Activated T-helper 17 cell treated with anti-CD3 and anti-CD28 coated beads, Interleukin-2, amount 50 U/mL, for 72 hours (primary cell): ENCODE measurements at regions not wholly inside any gene's neighbourhood (a gene's known extent, or its start where the extent isn't known, plus 50 kb on each side); places are given as distances from the start of the nearest gene placed in this dataset.

ENCODE experiments used
- ATAC-seq: fragments of 150-1000 bp; cut with Tn5 transposase; replicated peaks from 2 replicates; pipeline ENCODE4 v1.10.0; 2021; ENCODE audit warnings: mild to moderate bottlenecking, moderate library complexity
- H3K27ac Mint-ChIP-seq: one replicate; pipeline ENCODE4 v1.8.0; 2022; ENCODE audit warnings: mixed read lengths
- H3K27me3 Mint-ChIP-seq: one replicate; pipeline ENCODE4 v1.8.0; 2022; ENCODE audit warnings: mixed read lengths
- H3K36me3 Mint-ChIP-seq: one replicate; pipeline ENCODE4 v1.8.0; 2022; ENCODE audit warnings: low read depth, mild to moderate bottlenecking, mixed read lengths
- H3K4me1 Mint-ChIP-seq: one replicate; pipeline ENCODE4 v1.8.0; 2022; ENCODE audit warnings: mixed read lengths
- H3K4me3 Mint-ChIP-seq: one replicate; pipeline ENCODE4 v1.8.0; 2022; ENCODE audit warnings: mild to moderate bottlenecking, mixed read lengths
- H3K9me3 Mint-ChIP-seq: one replicate; pipeline ENCODE4 v1.8.0; 2022; ENCODE audit warnings: mixed read lengths

- Mint-ChIP-seq H3K27ac (no peak overlapping the region), H3K9me3 (no peaks in the 10 kb centered on the region), H3K4me1 (peaks cover 42% of the 10 kb centered on the region), H3K36me3 (peaks cover 5% of the 10 kb centered on the region), H3K27me3 (no peaks in the 10 kb centered on the region), H3K4me3 (no peak overlapping the region)
- no peak for ATAC-seq
These were observed 89.2 kb upstream of the SNRK start for GRCh38 chr3:43197181-43197580.

- Mint-ChIP-seq H3K36me3 (peaks cover 5% of the 10 kb centered on the region), H3K27ac (no peak overlapping the region), H3K4me3 (no peak overlapping the region), H3K27me3 (no peaks in the 10 kb centered on the region), H3K9me3 (no peaks in the 10 kb centered on the region), H3K4me1 (peaks cover 44% of the 10 kb centered on the region)
- ATAC-seq = no peak
These were observed 89.6 kb upstream of the SNRK start for GRCh38 chr3:43196721-43197120.

GRCh38 chr3:43195115-43195498 lies 89.2 kb upstream of the POMGNT2 start:
- Mint-ChIP-seq H3K4me3 (peak overlapping the region; percentile 80), H3K27me3 (no peaks in the 10 kb centered on the region), H3K9me3 (no peaks in the 10 kb centered on the region), H3K27ac (peak overlapping the region; percentile 93), H3K4me1 (peaks cover 41% of the 10 kb centered on the region), H3K36me3 (peaks cover 5% of the 10 kb centered on the region)
- no peak for ATAC-seq

- peak overlapping the region; percentile 80 for H3K4me3 Mint-ChIP-seq
- peaks cover 5% of the 10 kb centered on the region for H3K36me3 Mint-ChIP-seq
- H3K27me3 Mint-ChIP-seq = no peaks in the 10 kb centered on the region
- peak; percentile 85 for ATAC-seq
- peak overlapping the region; percentile 93 for H3K27ac Mint-ChIP-seq
- no peaks in the 10 kb centered on the region for H3K9me3 Mint-ChIP-seq
- peaks cover 36% of the 10 kb centered on the region for H3K4me1 Mint-ChIP-seq
These were observed 88.7 kb upstream of the POMGNT2 start for GRCh38 chr3:43194490-43195114.

- peak overlapping the region; percentile 93 for H3K27ac Mint-ChIP-seq
- H3K36me3 Mint-ChIP-seq = peaks cover 4% of the 10 kb centered on the region
- ATAC-seq = no peak
- H3K4me1 Mint-ChIP-seq = peaks cover 32% of the 10 kb centered on the region
- peak overlapping the region; percentile 80 for H3K4me3 Mint-ChIP-seq
- no peaks in the 10 kb centered on the region for H3K27me3 Mint-ChIP-seq
- no peaks in the 10 kb centered on the region for H3K9me3 Mint-ChIP-seq
These were observed 88.2 kb upstream of the POMGNT2 start for GRCh38 chr3:43194069-43194468.

GRCh38 chr3:43192028-43192427 lies 86.1 kb upstream of the POMGNT2 start:
- Mint-ChIP-seq H3K4me1 (peaks cover 28% of the 10 kb centered on the region), H3K27ac (peak overlapping the region; percentile 93), H3K9me3 (no peaks in the 10 kb centered on the region), H3K36me3 (no peaks in the 10 kb centered on the region), H3K27me3 (no peaks in the 10 kb centered on the region), H3K4me3 (peak overlapping the region; percentile 80)
- ATAC-seq = no peak

- H3K4me1 Mint-ChIP-seq = peaks cover 28% of the 10 kb centered on the region
- H3K27me3 Mint-ChIP-seq = no peaks in the 10 kb centered on the region
- no peaks in the 10 kb centered on the region for H3K9me3 Mint-ChIP-seq
- no peaks in the 10 kb centered on the region for H3K36me3 Mint-ChIP-seq
- H3K4me3 Mint-ChIP-seq = no peak overlapping the region
- H3K27ac Mint-ChIP-seq = no peak overlapping the region
- no peak for ATAC-seq
These were observed 85.2 kb upstream of the POMGNT2 start for GRCh38 chr3:43191116-43191515.

- Mint-ChIP-seq H3K4me1 (peaks cover 28% of the 10 kb centered on the region), H3K36me3 (no peaks in the 10 kb centered on the region), H3K9me3 (no peaks in the 10 kb centered on the region), H3K4me3 (no peak overlapping the region), H3K27ac (no peak overlapping the region), H3K27me3 (no peaks in the 10 kb centered on the region)
- ATAC-seq = no peak
These were observed 84.8 kb upstream of the POMGNT2 start for GRCh38 chr3:43190670-43191069.

GRCh38 chr3:43187836-43188479 lies 82.1 kb upstream of the POMGNT2 start:
- H3K27ac Mint-ChIP-seq = no peak overlapping the region
- peaks cover 10% of the 10 kb centered on the region for H3K4me1 Mint-ChIP-seq
- no peaks in the 10 kb centered on the region for H3K36me3 Mint-ChIP-seq
- ATAC-seq = no peak
- no peaks in the 10 kb centered on the region for H3K9me3 Mint-ChIP-seq
- no peak overlapping the region for H3K4me3 Mint-ChIP-seq
- H3K27me3 Mint-ChIP-seq = no peaks in the 10 kb centered on the region

GRCh38 chr3:43185983-43186314 lies 80.1 kb upstream of the POMGNT2 start:
- Mint-ChIP-seq H3K4me3 (no peak overlapping the region), H3K36me3 (no peaks in the 10 kb centered on the region), H3K4me1 (peaks cover 13% of the 10 kb centered on the region), H3K27me3 (no peaks in the 10 kb centered on the region), H3K9me3 (no peaks in the 10 kb centered on the region), H3K27ac (no peak overlapping the region)
- no peak for ATAC-seq

- Mint-ChIP-seq H3K4me1 (peaks cover 16% of the 10 kb centered on the region), H3K4me3 (no peak overlapping the region), H3K9me3 (no peaks in the 10 kb centered on the region), H3K27ac (no peak overlapping the region), H3K27me3 (no peaks in the 10 kb centered on the region), H3K36me3 (no peaks in the 10 kb centered on the region)
- ATAC-seq = no peak
These were observed 79.5 kb upstream of the POMGNT2 start for GRCh38 chr3:43185274-43185982.

- peak overlapping the region; percentile 56 for H3K27ac Mint-ChIP-seq
These were observed 77.6 kb upstream of the POMGNT2 start for GRCh38 chr3:43183456-43183855.

GRCh38 chr3:43181202-43181821 lies 75.4 kb upstream of the POMGNT2 start:
- H3K27me3 Mint-ChIP-seq = no peaks in the 10 kb centered on the region
- no peaks in the 10 kb centered on the region for H3K36me3 Mint-ChIP-seq
- H3K4me1 Mint-ChIP-seq = peaks cover 34% of the 10 kb centered on the region
- ATAC-seq = peak; percentile 91
- peak overlapping the region; percentile 73 for H3K4me3 Mint-ChIP-seq
- H3K9me3 Mint-ChIP-seq = no peaks in the 10 kb centered on the region
- peak overlapping the region; percentile 89 for H3K27ac Mint-ChIP-seq

More at GRCh38 chr3:43183456-43183855, 77.6 kb upstream of the POMGNT2 start:
- no peak overlapping the region for H3K4me3 Mint-ChIP-seq
- H3K36me3 Mint-ChIP-seq = no peaks in the 10 kb centered on the region
- H3K4me1 Mint-ChIP-seq = peaks cover 34% of the 10 kb centered on the region
- no peaks in the 10 kb centered on the region for H3K27me3 Mint-ChIP-seq
- H3K9me3 Mint-ChIP-seq = no peaks in the 10 kb centered on the region
- ATAC-seq = no peak

- no peaks in the 10 kb centered on the region for H3K9me3 Mint-ChIP-seq
- H3K36me3 Mint-ChIP-seq = no peaks in the 10 kb centered on the region
- peaks cover 34% of the 10 kb centered on the region for H3K4me1 Mint-ChIP-seq
- H3K27ac Mint-ChIP-seq = peak overlapping the region; percentile 89
- no peaks in the 10 kb centered on the region for H3K27me3 Mint-ChIP-seq
- ATAC-seq = peak; percentile 14
- H3K4me3 Mint-ChIP-seq = peak overlapping the region; percentile 73
These were observed 74.8 kb upstream of the POMGNT2 start for GRCh38 chr3:43180694-43181093.

GRCh38 chr3:43180027-43180426 lies 74.1 kb upstream of the POMGNT2 start:
- Mint-ChIP-seq H3K9me3 (no peaks in the 10 kb centered on the region), H3K36me3 (no peaks in the 10 kb centered on the region), H3K27me3 (no peaks in the 10 kb centered on the region), H3K4me1 (peaks cover 34% of the 10 kb centered on the region), H3K27ac (peak overlapping the region; percentile 89), H3K4me3 (peak overlapping the region; percentile 73)
- ATAC-seq = peak; percentile 70
